Right renal pelvis (tissue), 4 donors: ENCODE measurements at regions not wholly inside any gene's neighbourhood (a gene's known extent, or its start where the extent isn't known, plus 50 kb on each side); places are given as distances from the start of the nearest gene placed in this dataset.

Experiments used
- DNase-seq, 4 donors: peaks; one replicate each; pipeline ENCODE4 v3.0.0-alpha.2; 2013; ENCODE audit warnings: low read depth in 4 of 4, low spot score in 3 of 4, missing footprints in 1 of 4

DNA sequence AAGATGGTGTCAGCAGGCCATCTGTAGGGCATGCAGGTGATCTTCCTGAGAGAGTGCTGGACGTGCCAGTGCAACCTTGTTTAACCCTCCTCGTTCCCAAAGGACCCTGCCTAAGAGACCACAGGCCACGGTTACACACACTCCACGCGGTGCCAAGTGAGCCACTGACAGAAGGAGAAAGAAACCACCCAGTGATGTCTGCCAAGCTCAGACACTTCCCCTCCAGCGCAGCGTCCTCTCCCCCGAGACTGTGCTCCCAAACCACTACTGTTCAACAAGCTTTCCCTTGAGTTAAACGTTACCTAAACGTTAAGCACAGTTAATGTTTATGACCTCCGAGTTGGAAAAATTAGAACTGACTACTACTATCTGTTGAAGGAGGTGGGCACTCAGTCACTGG lies 119.1 kb upstream of the NCK2 start:
- DNase-seq = no peak

DNA sequence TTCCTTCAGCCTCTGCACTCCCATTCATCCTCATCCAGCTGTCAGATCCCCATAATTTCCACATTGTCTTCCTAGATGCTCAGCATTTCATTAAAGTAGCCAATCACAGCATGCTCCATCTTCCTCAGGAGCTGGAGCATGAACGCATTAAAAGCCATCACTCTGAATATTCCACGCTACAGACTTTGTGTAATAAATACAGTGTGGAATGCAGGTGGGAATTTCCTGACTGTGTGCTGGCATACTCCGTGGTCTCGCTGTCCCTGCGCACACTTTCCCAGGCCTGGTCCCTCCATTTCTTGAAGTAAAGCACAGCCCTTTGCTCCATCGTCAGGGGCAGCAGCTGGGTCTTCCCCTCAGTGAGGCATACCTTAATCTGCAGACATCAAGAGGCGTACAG lies 123.7 kb upstream of the NCK2 start:
- DNase-seq = no peak

DNA sequence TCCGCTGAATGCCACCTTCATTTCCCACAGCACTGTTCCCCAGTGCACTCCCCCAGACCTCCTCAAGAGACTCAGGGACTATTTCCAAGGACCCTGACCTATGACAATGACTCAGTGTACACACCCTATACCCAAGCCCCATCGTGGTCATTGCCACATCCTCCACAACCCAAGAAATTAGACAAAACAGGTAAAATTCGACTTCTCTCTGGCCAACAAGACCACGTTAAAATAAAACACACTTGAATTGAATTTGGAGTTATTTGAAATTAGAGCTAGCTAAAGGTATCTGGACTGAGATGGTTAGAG lies 126.4 kb upstream of the NCK2 start:
- no peak for DNase-seq

DNA sequence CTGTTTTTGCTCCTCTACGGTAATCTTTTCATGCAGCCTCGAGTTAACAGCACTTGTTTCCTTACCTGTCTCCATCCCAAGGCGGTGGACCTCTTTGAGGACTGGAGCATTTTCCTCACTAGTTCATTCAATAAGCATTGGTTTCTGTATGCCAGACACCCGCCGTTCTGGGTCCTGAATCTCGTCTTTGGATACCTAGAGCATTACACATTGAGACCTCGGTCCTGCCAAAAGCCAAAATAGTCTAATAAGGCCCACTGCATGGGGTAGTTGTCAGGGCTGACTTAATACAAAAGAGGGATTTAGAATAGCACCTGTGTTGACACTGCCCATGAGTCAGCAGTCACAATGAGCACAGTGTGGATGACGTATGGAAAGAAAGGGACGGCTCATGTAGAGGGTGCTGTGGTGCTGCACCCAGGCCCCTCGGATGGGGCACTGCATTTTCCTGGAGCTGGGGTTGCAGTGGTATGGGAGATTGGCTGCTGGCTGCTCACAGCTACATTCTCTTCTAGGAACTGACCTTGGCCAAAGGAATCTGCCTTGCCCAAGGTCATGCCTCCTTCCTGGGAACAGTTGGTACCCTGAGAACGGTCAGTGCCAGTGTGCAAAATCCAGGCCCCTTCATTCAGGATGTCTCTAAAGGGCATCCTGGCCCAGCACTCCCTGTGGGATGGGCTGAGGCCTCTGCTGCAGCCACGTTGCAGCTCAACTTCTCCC lies 126.9 kb upstream of the NCK2 start:
- DNase-seq = no peak

DNA sequence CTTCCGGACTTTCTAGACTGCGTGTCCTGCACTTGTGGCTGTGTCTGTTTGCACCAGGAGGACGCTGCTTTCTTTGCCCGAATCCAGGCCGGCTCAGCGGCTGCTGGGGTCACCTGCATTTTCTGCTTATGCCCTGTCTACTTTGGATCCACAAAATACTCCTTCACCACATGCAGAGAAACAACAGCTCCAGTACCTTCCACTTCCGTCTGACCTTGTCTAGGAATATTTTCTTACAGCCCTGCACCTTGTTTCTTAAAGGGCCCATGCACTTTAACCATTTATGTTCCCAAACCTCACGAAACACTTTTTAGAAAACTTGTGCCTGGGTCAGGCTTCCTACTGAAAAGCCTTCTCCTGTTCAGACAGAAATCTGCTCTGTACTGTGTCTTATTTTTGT lies 129.4 kb upstream of the NCK2 start:
- no peak for DNase-seq

DNA sequence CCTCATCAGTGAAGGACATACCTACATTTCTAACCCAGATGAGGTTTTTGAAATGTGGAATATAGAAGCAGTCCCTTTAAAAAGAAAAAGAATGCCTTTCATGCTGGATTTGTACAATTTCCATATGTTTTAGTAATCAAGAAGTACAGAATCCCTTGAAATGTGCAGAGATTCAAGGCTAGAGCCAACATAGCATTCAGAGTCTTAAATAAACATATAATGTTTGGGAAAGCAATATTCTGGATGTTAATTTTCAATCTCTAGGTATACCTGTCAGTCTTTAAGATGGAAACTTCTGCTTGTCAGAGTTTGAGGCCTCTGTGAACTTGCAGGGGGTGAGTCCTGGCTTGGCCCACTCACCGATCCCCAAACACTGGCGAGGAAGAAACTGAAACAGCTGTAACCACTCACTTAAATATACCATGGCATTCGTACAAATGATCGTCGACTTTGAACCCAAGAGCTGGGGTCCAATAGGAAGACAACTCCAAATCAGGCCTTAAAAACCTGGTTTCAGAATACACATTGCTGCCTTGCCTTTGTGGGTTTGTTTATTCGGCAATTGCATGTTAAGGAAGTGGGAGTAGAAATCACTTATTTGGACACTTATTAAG lies 132.8 kb upstream of the NCK2 start:
- peak in 1 of 4 donors; percentile 26 for DNase-seq

DNA sequence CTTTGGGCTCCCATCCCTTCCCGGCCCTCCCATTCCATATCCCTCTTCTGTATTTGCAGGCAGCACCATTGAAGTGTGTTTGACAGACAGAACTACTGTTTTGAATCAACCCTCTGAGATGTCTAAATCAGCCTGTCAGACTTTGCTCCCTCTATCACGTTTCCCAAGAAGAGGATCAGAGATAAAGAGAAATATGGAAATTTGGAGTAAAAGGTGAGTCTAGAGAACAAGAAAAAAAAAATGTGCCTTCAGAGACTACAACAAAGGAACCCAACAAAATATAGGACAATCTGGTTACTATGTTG lies 133.4 kb upstream of the NCK2 start:
- DNase-seq = no peak

DNA sequence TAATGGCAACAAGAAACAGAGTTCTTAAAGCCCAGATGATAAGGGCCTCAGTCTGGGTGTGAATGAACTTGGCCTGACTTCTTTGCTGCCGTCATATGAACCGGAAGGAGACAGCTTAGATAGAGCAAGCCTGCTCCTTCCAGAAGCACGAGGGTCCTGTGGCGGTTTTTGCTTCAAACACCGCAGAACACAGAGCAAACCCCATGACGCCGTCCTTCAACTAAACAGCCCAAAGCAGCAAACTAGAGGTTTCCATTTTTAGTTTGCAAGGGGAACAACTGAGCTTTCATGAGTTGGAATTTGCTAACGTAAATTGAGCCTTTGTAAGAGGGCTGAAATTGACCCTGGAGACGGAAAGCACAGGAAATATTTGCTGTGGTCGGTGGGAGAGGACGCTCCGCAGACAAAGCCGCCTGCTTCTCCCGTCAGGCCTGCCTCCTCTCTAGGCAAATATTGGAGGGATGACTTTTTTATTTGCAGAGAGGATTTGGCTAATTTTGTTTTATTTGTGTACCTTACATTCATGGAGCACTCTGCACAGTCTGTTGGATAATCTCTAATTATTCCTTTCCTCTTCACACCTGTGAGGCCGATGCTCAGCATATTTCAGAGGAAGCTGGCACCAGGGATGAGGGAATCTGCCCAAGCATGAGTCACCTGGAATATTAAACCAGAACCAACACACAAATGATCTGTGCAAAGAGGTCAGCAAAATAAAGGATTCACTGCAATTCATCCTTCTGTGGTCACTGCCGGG lies 134.0 kb upstream of the NCK2 start:
- DNase-seq = no peak

DNA sequence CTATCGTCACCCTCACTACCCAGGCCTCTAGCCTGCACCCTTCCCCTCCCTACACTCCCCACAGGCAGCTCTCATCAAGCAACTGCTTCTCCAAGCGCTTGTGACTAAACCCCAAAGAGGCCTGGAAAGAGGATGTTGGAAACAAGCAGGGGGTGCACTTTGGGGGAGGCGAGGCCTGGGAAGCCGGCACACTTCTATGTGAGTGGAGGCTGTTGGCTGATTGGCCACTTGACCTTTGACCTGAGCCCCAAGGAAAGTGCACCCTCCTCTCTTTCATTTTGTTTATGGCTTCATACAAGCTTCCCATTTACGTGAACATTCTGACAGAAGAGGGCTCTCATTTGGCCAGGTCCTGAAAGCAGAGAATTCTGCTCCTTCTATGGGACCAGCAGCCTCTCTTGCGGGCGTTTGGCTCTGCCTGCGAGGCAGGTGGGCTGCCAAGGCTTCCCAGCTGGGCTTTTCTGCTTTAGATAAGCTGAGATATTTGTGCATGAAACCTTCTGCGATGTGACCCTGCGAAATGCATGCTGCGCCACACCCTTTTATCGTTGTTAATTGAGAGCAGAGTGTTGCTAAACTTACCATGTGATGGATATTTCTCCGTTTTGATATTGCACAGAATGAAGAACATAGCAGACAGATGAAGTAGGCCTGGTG lies 134.8 kb upstream of the NCK2 start:
- no peak for DNase-seq

DNA sequence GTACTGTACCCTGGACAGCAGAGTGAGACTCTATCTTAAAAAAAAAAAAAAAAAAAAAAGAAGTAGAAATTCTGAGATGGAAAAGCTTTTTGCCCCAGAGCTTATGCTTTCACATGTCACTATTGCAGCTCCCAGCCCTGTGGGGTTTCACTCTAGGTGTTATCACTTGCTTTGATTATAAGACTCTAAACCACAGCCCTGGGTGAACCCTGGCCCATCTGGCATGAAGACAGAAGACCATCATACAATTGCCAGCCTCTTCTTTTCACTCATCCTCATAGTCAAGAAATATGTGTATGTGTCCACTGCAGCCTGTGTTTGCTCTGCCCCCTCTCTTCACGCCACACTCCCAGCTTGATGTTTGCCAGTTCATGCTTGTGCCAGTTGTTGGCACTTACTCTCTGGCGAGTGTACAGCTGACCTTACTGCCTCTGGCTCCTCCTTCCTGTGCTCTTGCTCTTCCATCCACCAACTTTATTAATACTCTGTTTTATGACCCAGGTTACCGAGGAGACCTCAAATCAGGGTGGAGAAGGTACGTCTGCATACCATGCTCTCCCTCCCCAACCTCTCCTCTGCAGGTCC lies 136.7 kb upstream of the NCK2 start:
- DNase-seq = no peak

DNA sequence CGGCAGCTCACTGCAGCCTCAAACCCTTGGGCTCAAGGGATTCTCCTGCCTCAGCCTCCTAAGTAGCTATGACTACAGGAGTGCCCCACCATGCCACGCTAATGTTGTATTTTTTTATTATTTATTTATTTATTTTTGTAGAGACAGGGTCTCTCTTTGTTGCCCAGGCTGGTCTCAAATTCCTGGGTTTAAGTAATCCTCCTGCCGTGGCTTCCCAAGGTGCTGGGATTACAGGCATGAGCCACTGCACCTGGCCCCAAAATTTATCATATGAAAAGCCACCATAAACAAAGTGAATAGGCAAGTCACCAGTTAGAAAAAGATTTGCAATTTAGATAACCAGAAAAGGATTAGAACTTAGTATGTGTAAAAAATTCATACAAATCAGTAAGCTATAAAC lies 138.6 kb upstream of the NCK2 start:
- no peak for DNase-seq

DNA sequence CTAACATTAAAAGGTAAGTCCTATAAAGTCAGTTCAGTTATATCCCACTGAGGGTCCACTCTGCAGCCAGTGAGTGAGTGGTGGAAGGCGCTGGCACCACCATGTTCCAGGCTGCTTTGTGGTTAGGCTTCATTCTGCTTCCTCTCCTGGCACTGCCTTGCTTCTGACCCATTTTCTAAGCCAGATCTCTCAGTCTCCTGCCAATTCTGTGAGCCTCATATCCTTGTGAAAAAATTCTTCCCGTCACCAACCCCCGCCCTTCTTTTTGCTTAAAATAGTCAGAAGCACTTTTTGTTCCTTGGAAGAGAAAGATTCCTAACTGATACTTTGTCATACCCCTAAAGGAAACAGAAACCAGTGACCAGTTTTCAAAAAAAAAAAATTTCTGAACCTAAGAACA lies 139.8 kb upstream of the NCK2 start:
- no peak for DNase-seq

DNA sequence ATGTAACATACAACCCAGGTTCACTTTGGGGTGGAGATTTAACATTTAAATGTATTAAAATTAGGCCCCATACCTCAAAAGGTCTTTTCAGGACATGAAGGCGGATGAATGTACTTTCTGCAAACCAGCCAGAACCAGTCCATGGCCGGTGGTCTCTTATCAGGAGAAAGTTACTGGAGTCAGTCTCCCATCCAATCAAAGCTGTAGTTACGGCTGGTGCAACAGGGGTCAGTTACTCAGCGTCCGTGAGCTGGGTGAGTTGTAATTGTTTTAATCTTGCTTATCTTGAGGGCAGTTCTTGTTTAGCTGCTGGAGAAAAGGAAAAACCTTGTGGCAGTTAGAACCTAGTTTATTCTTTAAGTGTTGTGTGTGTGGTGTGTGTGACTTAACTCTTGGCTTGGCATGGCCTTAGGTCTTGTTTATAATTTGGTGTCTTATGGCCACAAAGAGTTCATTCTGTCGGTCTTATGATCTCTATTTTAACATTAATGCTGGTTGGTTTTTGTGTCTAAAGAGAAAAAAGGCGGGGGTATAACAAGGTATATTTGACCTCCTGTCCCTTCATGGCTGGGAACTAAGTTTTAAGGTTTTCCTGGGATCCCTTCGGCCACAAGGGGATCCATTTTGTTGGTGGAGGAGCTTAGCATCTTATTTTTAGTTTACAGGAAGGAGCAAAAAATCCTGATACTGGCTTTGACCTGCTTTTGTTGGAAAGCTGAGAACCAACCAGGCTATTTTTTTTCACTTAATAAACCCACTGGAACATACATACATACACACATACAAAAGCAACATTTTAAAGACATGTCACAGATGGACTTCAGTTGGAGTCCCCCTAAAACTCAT lies 143.5 kb upstream of the NCK2 start:
- no peak for DNase-seq

DNA sequence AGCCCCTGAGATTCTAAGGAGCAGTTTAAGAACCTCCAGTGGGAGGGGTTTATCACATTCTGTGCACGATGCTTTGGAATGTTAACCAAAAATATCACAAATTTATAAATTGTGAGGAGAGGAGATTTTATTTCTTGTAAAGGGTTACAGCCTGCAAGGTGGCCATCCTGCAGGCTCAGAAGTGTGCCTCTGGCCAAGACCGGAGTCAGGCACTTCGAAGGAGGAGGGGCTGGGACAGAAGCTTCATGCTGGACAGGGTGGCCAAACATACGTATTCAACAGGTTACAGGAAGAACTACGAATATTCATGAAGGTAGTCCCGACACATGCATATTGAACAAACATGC lies 144.1 kb upstream of the NCK2 start:
- DNase-seq = no peak

DNA sequence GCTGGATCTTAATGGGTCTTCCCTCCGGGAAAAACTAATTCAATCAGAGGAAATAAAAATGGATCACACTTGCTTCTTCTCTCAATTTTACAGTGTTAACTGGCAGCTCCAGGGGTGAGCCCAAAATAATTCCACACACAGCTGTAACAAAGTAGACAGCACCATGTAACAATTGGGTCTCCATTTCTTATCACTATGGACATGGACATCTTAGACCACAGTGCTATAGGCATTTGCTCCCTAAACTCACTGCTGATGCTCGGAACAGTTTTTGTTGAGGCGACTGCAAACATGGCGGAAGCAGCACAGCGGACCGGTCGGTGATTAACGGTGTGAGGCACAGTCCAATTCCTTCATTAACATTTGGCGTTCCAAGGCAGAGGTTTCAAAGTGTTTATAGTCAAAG lies 144.7 kb upstream of the NCK2 start:
- DNase-seq = no peak

DNA sequence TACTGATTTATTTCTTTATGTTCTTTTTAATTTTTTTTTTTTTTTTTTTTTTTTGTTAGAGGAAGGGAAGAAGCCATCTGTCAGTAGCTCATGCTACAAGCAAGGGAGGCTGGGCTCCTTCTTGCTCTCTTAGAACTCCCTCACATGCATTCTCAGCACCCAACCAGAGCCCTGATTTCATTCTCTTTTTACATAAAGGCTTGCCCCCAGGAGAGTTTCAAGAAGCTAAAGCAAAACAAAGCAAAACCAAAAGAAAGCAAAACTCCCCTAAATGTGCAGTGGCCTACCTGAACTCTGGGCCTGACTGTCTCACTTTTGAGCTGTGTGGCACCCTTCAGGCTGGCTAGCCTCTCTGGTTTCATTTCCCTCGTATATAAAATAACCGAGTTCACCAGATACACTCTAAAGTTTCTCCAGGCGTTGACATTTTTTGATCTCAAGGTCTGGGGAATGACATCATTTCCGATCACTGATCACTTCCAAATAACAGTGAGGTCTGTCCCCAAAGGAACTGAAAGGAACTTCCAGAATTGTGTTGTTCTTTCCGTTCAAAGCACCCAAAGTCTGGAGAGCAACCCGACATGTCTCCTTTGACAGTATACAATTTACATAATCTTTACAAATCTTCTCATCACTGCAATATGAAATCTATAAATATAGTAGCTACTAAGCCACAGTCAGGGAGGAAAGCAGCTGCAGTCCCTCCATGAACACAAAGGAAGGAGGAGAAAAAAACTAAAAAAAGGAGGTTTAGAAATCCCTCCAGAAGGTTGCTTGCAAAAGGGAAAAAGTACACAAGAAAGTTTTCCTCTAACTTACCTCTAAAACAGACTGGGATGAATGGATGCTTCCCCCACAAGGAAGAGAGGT lies 145.6 kb upstream of the NCK2 start:
- no peak for DNase-seq

DNA sequence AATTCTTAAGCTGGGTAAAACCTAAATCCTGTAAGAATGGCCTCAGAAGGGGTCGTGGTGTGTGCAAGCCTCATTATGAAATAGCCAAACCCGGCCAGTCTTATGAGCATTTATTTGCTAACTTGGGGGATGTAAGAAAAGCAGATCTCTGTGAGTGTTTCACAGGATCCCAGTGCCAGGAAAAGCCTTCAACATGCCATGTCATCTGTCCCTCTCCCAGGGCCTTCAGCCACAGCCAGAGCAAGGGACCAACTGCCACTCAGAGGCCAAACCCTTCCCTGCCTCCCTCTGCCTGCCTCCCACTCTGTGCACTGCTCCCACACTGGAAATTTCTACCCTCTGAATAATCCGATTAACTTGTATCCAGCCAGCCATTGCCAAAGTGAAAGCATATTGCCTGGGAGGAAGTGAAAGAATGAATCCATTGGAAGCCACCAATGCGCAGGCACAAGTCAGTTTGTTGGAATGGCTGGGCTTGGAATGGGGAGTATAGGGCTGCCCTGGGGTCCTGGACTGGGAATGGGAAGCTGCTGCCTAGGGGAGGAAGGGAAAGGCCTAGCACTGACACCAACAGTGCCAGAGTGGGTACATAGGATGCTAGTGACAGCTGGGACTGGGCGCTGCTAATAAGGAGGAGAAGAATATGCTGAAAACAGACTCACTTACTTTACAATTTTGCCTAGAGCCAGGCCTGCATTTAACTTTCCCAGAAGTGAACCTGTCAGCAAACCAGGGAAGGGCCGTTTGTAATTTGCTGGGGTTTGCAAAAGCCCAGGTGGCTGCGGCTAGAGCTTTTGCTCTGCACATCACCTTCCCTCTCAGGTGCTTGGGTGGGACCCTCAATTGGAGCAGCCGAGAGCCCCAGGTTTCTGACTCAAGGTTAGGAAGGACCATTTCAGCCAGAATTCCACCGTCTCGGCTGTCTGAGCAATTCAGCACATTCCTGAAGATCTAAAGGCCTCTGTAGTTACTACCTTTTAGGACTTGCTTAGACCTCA lies 146.6 kb upstream of the NCK2 start:
- no peak for DNase-seq

DNA sequence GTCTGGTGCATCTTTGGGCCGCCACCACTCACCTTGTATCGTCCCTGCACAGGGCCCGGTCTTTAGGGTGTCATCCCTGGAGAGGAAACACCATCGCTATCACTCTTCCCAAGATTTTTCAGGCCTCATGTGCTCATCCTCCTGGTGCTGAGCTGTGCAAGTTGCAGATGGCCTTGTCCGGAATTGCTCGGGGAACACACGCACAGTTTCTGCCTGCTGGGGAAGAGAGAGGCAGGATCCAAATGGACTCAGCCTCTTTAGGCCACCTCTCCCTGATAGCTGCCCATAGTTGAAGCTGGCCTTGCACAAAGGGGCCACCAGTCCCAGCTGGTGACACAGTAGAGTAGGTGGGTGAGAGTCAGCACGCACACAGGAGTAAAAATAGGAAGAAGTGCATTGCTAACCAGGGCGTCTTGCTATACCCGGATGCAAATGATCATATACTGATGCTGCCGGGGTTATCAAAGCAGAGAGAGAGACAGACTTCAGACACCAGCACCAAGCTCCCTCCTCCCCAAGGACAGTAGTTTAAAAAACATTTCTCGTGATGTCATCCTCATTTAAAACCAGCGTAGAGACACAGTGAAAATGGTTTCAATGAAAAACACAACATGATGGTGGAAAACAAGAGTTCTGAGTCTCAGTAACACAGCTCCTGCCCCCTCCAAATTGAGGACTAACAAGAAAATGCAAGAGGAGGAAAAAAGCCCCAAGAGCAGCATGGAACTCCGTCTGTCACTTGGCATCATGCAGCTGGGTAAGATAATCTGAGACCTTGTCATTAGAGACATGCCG lies 147.5 kb upstream of the NCK2 start:
- DNase-seq = no peak
